Ascending aorta (tissue), 2 donors: ENCODE measurements at regions not wholly inside any gene's neighbourhood (a gene's known extent, or its start where the extent isn't known, plus 50 kb on each side); places are given as distances from the start of the nearest gene placed in this dataset.

Source experiments
- DNase-seq, 2 donors: peaks; one replicate each; pipeline ENCODE4 v3.0.0-alpha.2; 2019; ENCODE audit warnings: low spot score in 2 of 2
- H3K27ac ChIP-seq, 2 donors: fragments of 200-600 bp; sonication (generic); one replicate each; pipeline ENCODE4 v1.5.1; 2016 to 2017; ENCODE audit warnings: mild to moderate bottlenecking in 1 of 2
- H3K27me3 ChIP-seq: fragments of 200-600 bp; sonication (generic); one replicate; pipeline ENCODE4 v1.5.1; 2017
- H3K36me3 ChIP-seq, 2 donors: fragments of 200-600 bp; sonication (generic); one replicate each; pipeline ENCODE4 v1.5.1; 2016
- H3K4me1 ChIP-seq, 2 donors: fragments of 200-600 bp; sonication (generic); one replicate each; pipeline ENCODE4 v1.5.1; 2016 to 2017; ENCODE audit warnings: mild to moderate bottlenecking in 1 of 2
- H3K4me3 ChIP-seq, 2 donors: fragments of 200-600 bp; sonication (generic); one replicate each; pipeline ENCODE4 v1.5.1; 2016 to 2017; ENCODE audit warnings: mild to moderate bottlenecking in 1 of 2
- H3K9me3 ChIP-seq, 2 donors: fragments of 200-600 bp; sonication (generic); one replicate each; pipeline ENCODE4 v1.5.1; 2016
- CTCF ChIP-seq, 3 experiments: fragments of 200-600 bp in 2 of 3; fragments of 450-650 bp in 1 of 3; sonication (generic) in 2 of 3; IDR thresholded peaks; one replicate each; pipeline ENCODE4 v1.5.1; 2016 to 2019; ENCODE audit warnings: antibody characterized with exemption in 3 of 3, mild to moderate bottlenecking in 1 of 3, moderate library complexity in 1 of 3
- intact Hi-C: fragments of 100-400 bp; cut with DNase I; formaldehyde crosslinking; loops from one replicate; pipeline ENCODE4 v1.15.1; 2023

GRCh38 chr2:22882011-22882410 is 503.0 kb upstream of the KLHL29 start:
- DNase-seq, result no peak
- H3K4me3 ChIP-seq, result no peak overlapping the region
- H3K27ac ChIP-seq, result no peak overlapping the region
- intact Hi-C loops, result no loop called here
- no peaks in the 10 kb centered on the region for H3K4me1 ChIP-seq
- TF ChIP-seq CTCF (IDR thresholded peaks at IDR 0.05), result no peak
- no peaks in the 10 kb centered on the region for H3K36me3 ChIP-seq
- H3K9me3 ChIP-seq, result no peaks in the 10 kb centered on the region
- no peaks in the 10 kb centered on the region for H3K27me3 ChIP-seq

GRCh38 chr2:22882643-22883042 is 502.3 kb upstream of the KLHL29 start:
- Histone ChIP-seq H3K27ac (no peak overlapping the region), H3K36me3 (no peaks in the 10 kb centered on the region), H3K9me3 (no peaks in the 10 kb centered on the region), H3K4me3 (no peak overlapping the region), H3K4me1 (no peaks in the 10 kb centered on the region), H3K27me3 (no peaks in the 10 kb centered on the region)
- no peak for TF ChIP-seq CTCF (IDR thresholded peaks at IDR 0.05)
- intact Hi-C loops, result no loop called here
- no peak for DNase-seq

- TF ChIP-seq CTCF (IDR thresholded peaks at IDR 0.05), result no peak
- H3K4me3 ChIP-seq, result no peak overlapping the region
- H3K27me3 ChIP-seq, result no peaks in the 10 kb centered on the region
- H3K36me3 ChIP-seq, result no peaks in the 10 kb centered on the region
- H3K9me3 ChIP-seq, result no peaks in the 10 kb centered on the region
- no peak overlapping the region for H3K27ac ChIP-seq
- H3K4me1 ChIP-seq, result no peaks in the 10 kb centered on the region
- intact Hi-C loops, result no loop called here
- no peak for DNase-seq
These were observed 501.9 kb upstream of the KLHL29 start for GRCh38 chr2:22883054-22883453.

GRCh38 chr2:22885245-22885644 is 499.7 kb upstream of the KLHL29 start:
- Histone ChIP-seq H3K4me1 (no peaks in the 10 kb centered on the region), H3K27ac (no peak overlapping the region), H3K4me3 (no peak overlapping the region), H3K9me3 (no peaks in the 10 kb centered on the region), H3K27me3 (no peaks in the 10 kb centered on the region), H3K36me3 (no peaks in the 10 kb centered on the region)
- no peak for DNase-seq
- intact Hi-C loops, result no loop called here
- TF ChIP-seq CTCF (IDR thresholded peaks at IDR 0.05), result no peak

- no peak for DNase-seq
- TF ChIP-seq CTCF (IDR thresholded peaks at IDR 0.05), result no peak
- Histone ChIP-seq H3K36me3 (no peaks in the 10 kb centered on the region), H3K27me3 (no peaks in the 10 kb centered on the region), H3K27ac (no peak overlapping the region), H3K9me3 (no peaks in the 10 kb centered on the region), H3K4me3 (no peak overlapping the region), H3K4me1 (no peaks in the 10 kb centered on the region)
- intact Hi-C loops, result no loop called here
These were observed 497.6 kb upstream of the KLHL29 start for GRCh38 chr2:22887426-22887825.

GRCh38 chr2:22887845-22888244 is 497.1 kb upstream of the KLHL29 start:
- Histone ChIP-seq H3K27me3 (no peaks in the 10 kb centered on the region), H3K36me3 (no peaks in the 10 kb centered on the region), H3K9me3 (no peaks in the 10 kb centered on the region), H3K4me1 (no peaks in the 10 kb centered on the region), H3K4me3 (no peak overlapping the region), H3K27ac (no peak overlapping the region)
- intact Hi-C loops, result no loop called here
- no peak for TF ChIP-seq CTCF (IDR thresholded peaks at IDR 0.05)
- DNase-seq, result no peak
